GM12878 (cell line): ENCODE measurements at regions not wholly inside any gene's neighbourhood (a gene's known extent, or its start where the extent isn't known, plus 50 kb on each side); places are given as distances from the start of the nearest gene placed in this dataset.

ENCODE experiments used
- ATAC-seq: fragments of 200-7000 bp; cut with Tn5 transposase; 3 replicates; pipeline ENCODE4 v1.9.1; 2020; ENCODE audit warnings: mild to moderate bottlenecking, moderate library complexity
- BruUV-seq: library from RNA; stranded (reverse); fragments of 400-500 nt; replicated peaks from 2 replicates; lab custom pipeline; 2021; lab: Mats Ljungman, UMichigan
- CTCF ChIA-PET: fragments of 300-600 bp; sonication (Branson Sonifier 250); formaldehyde crosslinking; extraction: SDS; loops from one replicate; lab custom pipeline; 2021; ENCODE audit warnings: inconsistent platforms; lab: Yijun Ruan, JAX
- POLR2A ChIA-PET: fragments of 350-600 bp; formaldehyde crosslinking; extraction: SDS; loops from one replicate; lab custom pipeline; 2021; ENCODE audit warnings: inconsistent platforms; lab: Charles Lee
- RAD21 ChIA-PET: fragments of 300-600 bp; sonication (Branson Sonifier 250); formaldehyde crosslinking; loops from one replicate; lab custom pipeline; 2023; ENCODE audit warnings: antibody characterized with exemption; ENCODE audit not compliant: unreplicated experiment; lab: Charles Lee
- SMC1A ChIA-PET: fragments of 300-600 bp; sonication (Branson Sonifier 250); formaldehyde crosslinking; loops from one replicate; lab custom pipeline; 2023; ENCODE audit not compliant: unreplicated experiment, uncharacterized antibody; lab: Charles Lee
- DNase-seq: peaks from one replicate; pipeline ENCODE4 v3.0.0-alpha.2; 2011; ENCODE audit warnings: low read depth, low spot score
- FAIRE-seq: peaks from 3 replicates; lab custom pipeline; 2011; peaks lifted over from hg19 to GRCh38; lab: Jason Lieb, UNC
- H2AFZ ChIP-seq: 2 replicates; pipeline ENCODE4 v1.6.0; 2011; ENCODE audit warnings: low read depth, low read length, control low read depth; ENCODE audit not compliant: control insufficient read depth
- H3K27ac ChIP-seq: 2 replicates; pipeline ENCODE4 v1.5.1; 2011; ENCODE audit warnings: control low read depth; ENCODE audit not compliant: control insufficient read depth, insufficient read depth
- H3K27me3 ChIP-seq, 2 experiments: replicated peaks in 1 of 2; 2 replicates each; pipeline versions ENCODE4 v1.6.0 to v1.6.1; 2011; ENCODE audit warnings: low read length in 1 of 2; ENCODE audit not compliant: control insufficient read depth in 2 of 2, insufficient read depth in 2 of 2
- H3K36me3 ChIP-seq, 2 experiments: 2 replicates each; pipeline ENCODE4 v1.5.1; 2011; ENCODE audit warnings: low read length in 1 of 2; ENCODE audit not compliant: control insufficient read depth in 2 of 2, insufficient read depth in 2 of 2
- H3K4me1 ChIP-seq: 2 replicates; pipeline ENCODE4 v1.6.1; 2011; ENCODE audit warnings: mild to moderate bottlenecking, low read length, moderate library complexity, mixed read lengths; ENCODE audit not compliant: control insufficient read depth, insufficient read depth
- H3K4me2 ChIP-seq: 2 replicates; pipeline ENCODE4 v1.6.0; 2011; ENCODE audit warnings: control low read depth; ENCODE audit not compliant: control insufficient read depth, insufficient read depth
- H3K4me3 ChIP-seq: fragments of 200-600 bp; sonication (generic); 2 replicates; pipeline ENCODE4 v1.5.1; 2016
- H3K79me2 ChIP-seq: 2 replicates; pipeline ENCODE4 v1.6.0; 2011; ENCODE audit warnings: low read length; ENCODE audit not compliant: control insufficient read depth, insufficient read depth
- H3K9ac ChIP-seq: 2 replicates; pipeline ENCODE4 v1.8.0; 2011; ENCODE audit warnings: low read length, control low read depth, mixed read lengths; ENCODE audit not compliant: control insufficient read depth, insufficient read depth
- H3K9me3 ChIP-seq: replicated peaks from 3 replicates; pipeline ENCODE4 v1.5.1; 2011; ENCODE audit warnings: mild to moderate bottlenecking, low read length; ENCODE audit not compliant: control insufficient read depth, insufficient read depth
- H4K20me1 ChIP-seq: 2 replicates; pipeline ENCODE4 v1.6.0; 2011; ENCODE audit not compliant: control insufficient read depth, insufficient read depth
- CREM ChIP-seq: IDR thresholded peaks from 2 replicates; pipeline ENCODE4 v1.6.1; 2014; ENCODE audit warnings: antibody characterized with exemption, low read depth
- FOXK2 ChIP-seq: fragments of 450-650 bp; IDR thresholded peaks from 2 replicates; pipeline ENCODE4 v1.6.1; 2017; ENCODE audit warnings: mild to moderate bottlenecking, moderate library complexity
- GABPA ChIP-seq: IDR thresholded peaks from 2 replicates; pipeline ENCODE4 v1.6.1; 2014; ENCODE audit warnings: antibody characterized with exemption, low read depth, mild to moderate bottlenecking, inconsistent platforms
- RAD21 ChIP-seq: IDR thresholded peaks from 2 replicates; pipeline ENCODE4 v1.6.1; 2011; ENCODE audit warnings: mild to moderate bottlenecking, low read depth, low read length, moderate library complexity; ENCODE audit not compliant: insufficient read depth
- RFX5 ChIP-seq: IDR thresholded peaks from 2 replicates; pipeline ENCODE4 v1.6.1; 2011; ENCODE audit warnings: low read depth, low read length, improper control_type of control experiment
- SREBF2 ChIP-seq: IDR thresholded peaks from 2 replicates; pipeline ENCODE4 v1.6.1; 2012; ENCODE audit warnings: mild to moderate bottlenecking, low read length
- STAT3 ChIP-seq: IDR thresholded peaks from 2 replicates; pipeline ENCODE4 v1.6.1; 2011; ENCODE audit warnings: low read depth, low read length, improper control_type of control experiment
- ZNF274 ChIP-seq: IDR thresholded peaks from one replicate; pipeline ENCODE4 v1.8.0; 2011; ENCODE audit not compliant: insufficient read length, insufficient read depth
- WGBS: methylation state at CpG from one replicate; pipeline ENCODE4 v1.1.6; 2016; ENCODE audit warnings: low lambda C conversion rate; ENCODE audit not compliant: insufficient replicate concordance, insufficient coverage; ENCODE audit errors: missing lambda C conversion rate; 5-methylcytosine and 5-hydroxymethylcytosine counted together
- in situ Hi-C: fragments of 300-500 bp; cut with MboI; formaldehyde crosslinking; loops from 9 replicates; pipeline ENCODE4 v1.14.3; 2018; ENCODE audit warnings: mixed read lengths
- intact Hi-C: fragments of 100-400 bp; cut with micrococcal nuclease; formaldehyde crosslinking; loops from one replicate; pipeline ENCODE4 v1.14.2; 2022; ENCODE audit not compliant: unreplicated experiment
- TF ChIP-seq, protein P1 (sequence below): fragments of 450-650 bp; formaldehyde crosslinking; IDR thresholded peaks from 2 replicates; pipeline ENCODE4 v1.4.0; 2022; ENCODE audit warnings: mild to moderate bottlenecking, moderate library complexity
- TF ChIP-seq, protein P2 (sequence below): fragments of 450-650 bp; IDR thresholded peaks from 2 replicates; pipeline ENCODE4 v1.6.1; 2016; ENCODE audit warnings: mild to moderate bottlenecking
- TF ChIP-seq, protein P3 (sequence below): fragments of 450-650 bp; formaldehyde crosslinking; IDR thresholded peaks from 2 replicates; pipeline ENCODE4 v1.5.0; 2022; ENCODE audit warnings: mild to moderate bottlenecking, missing genetic modification characterization
- TF ChIP-seq, protein P4 (sequence below): IDR thresholded peaks from 2 replicates; pipeline ENCODE4 v1.6.1; 2012; ENCODE audit warnings: mild to moderate bottlenecking, low read depth, low read length

DNA sequence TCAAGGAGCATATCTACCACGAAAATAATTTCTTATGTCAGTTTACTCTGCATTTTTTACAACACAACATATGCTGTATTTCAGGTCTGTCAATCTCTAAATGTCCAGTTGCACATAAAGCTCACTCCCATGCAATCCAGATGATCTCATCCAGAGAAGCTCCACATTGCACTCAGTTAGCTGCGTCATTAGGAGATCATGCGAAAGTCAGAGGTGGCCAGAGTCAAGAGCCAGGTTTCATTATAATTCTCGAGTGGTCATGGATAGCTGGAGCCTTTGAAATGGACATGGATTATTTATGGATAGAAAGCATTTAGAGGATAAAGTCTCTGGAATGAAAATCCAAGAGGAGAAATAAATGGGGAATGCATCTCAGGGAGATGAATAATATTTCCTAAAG is 232.3 kb downstream of the GAS1 start:
- H2AFZ ChIP-seq = no peak overlapping the region
- H3K27ac ChIP-seq = no peak overlapping the region
- no peaks in the 10 kb centered on the region for H3K79me2 ChIP-seq
- BruUV-seq = no TSS peak
- no peaks in the 10 kb centered on the region for H3K9me3 ChIP-seq
- ATAC-seq (no peak), FAIRE-seq (no peak), DNase-seq (no peak)
- CTCF ChIA-PET = no interaction called here
- in situ Hi-C loops = no loop called here
- H3K4me1 ChIP-seq = no peaks in the 10 kb centered on the region
- intact Hi-C loops = no loop called here
- POLR2A ChIA-PET = no interaction called here
- H3K4me3 ChIP-seq = no peak overlapping the region
- SMC1A ChIA-PET = no interaction called here
- H3K27me3 ChIP-seq = no peaks in the 10 kb centered on the region
- no peak overlapping the region for H3K4me2 ChIP-seq
- H4K20me1 ChIP-seq = no peaks in the 10 kb centered on the region
- RAD21 ChIA-PET = no interaction called here
- 49% methylated on average over 4 of the region's 4 CpGs for WGBS
- H3K36me3 ChIP-seq = no peaks in the 10 kb centered on the region
- no peak for TF ChIP-seq FOXK2
- TF ChIP-seq, protein P1, sequence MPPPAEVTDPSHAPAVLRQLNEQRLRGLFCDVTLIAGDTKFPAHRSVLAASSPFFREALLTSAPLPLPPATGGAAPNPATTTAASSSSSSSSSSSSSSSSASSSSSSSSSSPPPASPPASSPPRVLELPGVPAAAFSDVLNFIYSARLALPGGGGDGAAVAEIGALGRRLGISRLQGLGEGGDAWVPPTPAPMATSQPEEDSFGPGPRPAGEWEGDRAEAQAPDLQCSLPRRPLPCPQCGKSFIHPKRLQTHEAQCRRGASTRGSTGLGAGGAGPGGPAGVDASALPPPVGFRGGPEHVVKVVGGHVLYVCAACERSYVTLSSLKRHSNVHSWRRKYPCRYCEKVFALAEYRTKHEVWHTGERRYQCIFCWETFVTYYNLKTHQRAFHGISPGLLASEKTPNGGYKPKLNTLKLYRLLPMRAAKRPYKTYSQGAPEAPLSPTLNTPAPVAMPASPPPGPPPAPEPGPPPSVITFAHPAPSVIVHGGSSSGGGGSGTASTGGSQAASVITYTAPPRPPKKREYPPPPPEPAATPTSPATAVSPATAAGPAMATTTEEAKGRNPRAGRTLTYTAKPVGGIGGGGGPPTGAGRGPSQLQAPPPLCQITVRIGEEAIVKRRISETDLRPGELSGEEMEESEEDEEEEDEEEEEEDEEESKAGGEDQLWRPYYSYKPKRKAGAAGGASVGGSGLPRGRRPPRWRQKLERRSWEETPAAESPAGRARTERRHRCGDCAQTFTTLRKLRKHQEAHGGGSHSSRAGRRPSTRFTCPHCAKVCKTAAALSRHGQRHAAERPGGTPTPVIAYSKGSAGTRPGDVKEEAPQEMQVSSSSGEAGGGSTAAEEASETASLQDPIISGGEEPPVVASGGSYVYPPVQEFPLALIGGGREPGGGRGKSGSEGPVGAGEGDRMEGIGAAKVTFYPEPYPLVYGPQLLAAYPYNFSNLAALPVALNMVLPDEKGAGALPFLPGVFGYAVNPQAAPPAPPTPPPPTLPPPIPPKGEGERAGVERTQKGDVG (CRISPR knock-in tag) = no peak
- TF ChIP-seq RAD21 = no peak
- TF ChIP-seq STAT3 = no peak
- TF ChIP-seq CREM = no peak
- TF ChIP-seq, protein P2, sequence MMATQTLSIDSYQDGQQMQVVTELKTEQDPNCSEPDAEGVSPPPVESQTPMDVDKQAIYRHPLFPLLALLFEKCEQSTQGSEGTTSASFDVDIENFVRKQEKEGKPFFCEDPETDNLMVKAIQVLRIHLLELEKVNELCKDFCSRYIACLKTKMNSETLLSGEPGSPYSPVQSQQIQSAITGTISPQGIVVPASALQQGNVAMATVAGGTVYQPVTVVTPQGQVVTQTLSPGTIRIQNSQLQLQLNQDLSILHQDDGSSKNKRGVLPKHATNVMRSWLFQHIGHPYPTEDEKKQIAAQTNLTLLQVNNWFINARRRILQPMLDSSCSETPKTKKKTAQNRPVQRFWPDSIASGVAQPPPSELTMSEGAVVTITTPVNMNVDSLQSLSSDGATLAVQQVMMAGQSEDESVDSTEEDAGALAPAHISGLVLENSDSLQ = no peak
- TF ChIP-seq RFX5 = no peak
- TF ChIP-seq GABPA = no peak
- TF ChIP-seq, protein P3, sequence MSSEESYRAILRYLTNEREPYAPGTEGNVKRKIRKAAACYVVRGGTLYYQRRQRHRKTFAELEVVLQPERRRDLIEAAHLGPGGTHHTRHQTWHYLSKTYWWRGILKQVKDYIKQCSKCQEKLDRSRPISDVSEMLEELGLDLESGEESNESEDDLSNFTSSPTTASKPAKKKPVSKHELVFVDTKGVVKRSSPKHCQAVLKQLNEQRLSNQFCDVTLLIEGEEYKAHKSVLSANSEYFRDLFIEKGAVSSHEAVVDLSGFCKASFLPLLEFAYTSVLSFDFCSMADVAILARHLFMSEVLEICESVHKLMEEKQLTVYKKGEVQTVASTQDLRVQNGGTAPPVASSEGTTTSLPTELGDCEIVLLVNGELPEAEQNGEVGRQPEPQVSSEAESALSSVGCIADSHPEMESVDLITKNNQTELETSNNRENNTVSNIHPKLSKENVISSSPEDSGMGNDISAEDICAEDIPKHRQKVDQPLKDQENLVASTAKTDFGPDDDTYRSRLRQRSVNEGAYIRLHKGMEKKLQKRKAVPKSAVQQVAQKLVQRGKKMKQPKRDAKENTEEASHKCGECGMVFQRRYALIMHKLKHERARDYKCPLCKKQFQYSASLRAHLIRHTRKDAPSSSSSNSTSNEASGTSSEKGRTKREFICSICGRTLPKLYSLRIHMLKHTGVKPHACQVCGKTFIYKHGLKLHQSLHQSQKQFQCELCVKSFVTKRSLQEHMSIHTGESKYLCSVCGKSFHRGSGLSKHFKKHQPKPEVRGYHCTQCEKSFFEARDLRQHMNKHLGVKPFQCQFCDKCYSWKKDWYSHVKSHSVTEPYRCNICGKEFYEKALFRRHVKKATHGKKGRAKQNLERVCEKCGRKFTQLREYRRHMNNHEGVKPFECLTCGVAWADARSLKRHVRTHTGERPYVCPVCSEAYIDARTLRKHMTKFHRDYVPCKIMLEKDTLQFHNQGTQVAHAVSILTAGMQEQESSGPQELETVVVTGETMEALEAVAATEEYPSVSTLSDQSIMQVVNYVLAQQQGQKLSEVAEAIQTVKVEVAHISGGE (CRISPR knock-in tag) = no peak
- TF ChIP-seq ZNF274 = no peak
- no peak for TF ChIP-seq SREBF2
- TF ChIP-seq, protein P4, sequence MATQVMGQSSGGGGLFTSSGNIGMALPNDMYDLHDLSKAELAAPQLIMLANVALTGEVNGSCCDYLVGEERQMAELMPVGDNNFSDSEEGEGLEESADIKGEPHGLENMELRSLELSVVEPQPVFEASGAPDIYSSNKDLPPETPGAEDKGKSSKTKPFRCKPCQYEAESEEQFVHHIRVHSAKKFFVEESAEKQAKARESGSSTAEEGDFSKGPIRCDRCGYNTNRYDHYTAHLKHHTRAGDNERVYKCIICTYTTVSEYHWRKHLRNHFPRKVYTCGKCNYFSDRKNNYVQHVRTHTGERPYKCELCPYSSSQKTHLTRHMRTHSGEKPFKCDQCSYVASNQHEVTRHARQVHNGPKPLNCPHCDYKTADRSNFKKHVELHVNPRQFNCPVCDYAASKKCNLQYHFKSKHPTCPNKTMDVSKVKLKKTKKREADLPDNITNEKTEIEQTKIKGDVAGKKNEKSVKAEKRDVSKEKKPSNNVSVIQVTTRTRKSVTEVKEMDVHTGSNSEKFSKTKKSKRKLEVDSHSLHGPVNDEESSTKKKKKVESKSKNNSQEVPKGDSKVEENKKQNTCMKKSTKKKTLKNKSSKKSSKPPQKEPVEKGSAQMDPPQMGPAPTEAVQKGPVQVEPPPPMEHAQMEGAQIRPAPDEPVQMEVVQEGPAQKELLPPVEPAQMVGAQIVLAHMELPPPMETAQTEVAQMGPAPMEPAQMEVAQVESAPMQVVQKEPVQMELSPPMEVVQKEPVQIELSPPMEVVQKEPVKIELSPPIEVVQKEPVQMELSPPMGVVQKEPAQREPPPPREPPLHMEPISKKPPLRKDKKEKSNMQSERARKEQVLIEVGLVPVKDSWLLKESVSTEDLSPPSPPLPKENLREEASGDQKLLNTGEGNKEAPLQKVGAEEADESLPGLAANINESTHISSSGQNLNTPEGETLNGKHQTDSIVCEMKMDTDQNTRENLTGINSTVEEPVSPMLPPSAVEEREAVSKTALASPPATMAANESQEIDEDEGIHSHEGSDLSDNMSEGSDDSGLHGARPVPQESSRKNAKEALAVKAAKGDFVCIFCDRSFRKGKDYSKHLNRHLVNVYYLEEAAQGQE = no peak
- no peak overlapping the region for H3K9ac ChIP-seq
